ENCODE measurements at regions not wholly inside any gene's neighbourhood (a gene's known extent, or its start where the extent isn't known, plus 50 kb on each side); places are given as distances from the start of the nearest gene placed in this dataset.

DNA sequence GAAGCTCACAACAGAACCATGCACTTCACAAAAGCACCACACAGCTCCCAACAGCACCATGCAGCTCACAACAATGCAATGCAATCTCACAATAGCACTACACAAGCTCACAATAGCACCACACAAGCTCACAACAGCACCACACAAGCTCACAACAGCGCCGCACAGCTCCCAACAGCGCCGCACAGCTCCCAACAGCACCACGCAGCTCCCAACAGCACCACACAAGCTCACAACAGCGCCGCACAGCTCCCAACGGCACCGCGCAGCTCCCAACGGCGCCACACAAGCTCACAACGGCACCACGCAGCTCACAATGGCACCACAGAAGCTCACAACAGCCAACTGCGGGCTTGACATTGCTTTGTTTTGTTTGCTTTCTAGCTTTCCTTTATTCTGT, 198.1 kb downstream of the DLL1 start:
- TF ChIP-seq, protein P1, sequence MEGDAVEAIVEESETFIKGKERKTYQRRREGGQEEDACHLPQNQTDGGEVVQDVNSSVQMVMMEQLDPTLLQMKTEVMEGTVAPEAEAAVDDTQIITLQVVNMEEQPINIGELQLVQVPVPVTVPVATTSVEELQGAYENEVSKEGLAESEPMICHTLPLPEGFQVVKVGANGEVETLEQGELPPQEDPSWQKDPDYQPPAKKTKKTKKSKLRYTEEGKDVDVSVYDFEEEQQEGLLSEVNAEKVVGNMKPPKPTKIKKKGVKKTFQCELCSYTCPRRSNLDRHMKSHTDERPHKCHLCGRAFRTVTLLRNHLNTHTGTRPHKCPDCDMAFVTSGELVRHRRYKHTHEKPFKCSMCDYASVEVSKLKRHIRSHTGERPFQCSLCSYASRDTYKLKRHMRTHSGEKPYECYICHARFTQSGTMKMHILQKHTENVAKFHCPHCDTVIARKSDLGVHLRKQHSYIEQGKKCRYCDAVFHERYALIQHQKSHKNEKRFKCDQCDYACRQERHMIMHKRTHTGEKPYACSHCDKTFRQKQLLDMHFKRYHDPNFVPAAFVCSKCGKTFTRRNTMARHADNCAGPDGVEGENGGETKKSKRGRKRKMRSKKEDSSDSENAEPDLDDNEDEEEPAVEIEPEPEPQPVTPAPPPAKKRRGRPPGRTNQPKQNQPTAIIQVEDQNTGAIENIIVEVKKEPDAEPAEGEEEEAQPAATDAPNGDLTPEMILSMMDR (conservative IDR thresholded peaks at IDR 0.05): no peak
- TF ChIP-seq ZFX (IDR thresholded peaks at IDR 0.05): no peak

Data from C4-2B (cell line).